Activated CD4-positive, alpha-beta T cell treated with anti-CD3 and anti-CD28 coated beads for 36 hours (primary cell): ENCODE measurements at regions not wholly inside any gene's neighbourhood (a gene's known extent, or its start where the extent isn't known, plus 50 kb on each side); places are given as distances from the start of the nearest gene placed in this dataset.

Experiments
- ATAC-seq: fragments of 200-7000 bp; cut with Tn5 transposase; one replicate; pipeline ENCODE4 v1.10.0; 2021; ENCODE audit warnings: mild to moderate bottlenecking, moderate library complexity
- CTCF ChIA-PET: fragments of 350-600 bp; sonication (Branson Sonifier 250); formaldehyde crosslinking; loops from one replicate; lab custom pipeline; 2021; ENCODE audit warnings: antibody characterized with exemption; lab: Charles Lee
- POLR2A ChIA-PET: fragments of 350-600 bp; sonication (Branson Sonifier 250); formaldehyde crosslinking; loops from one replicate; lab custom pipeline; 2021; ENCODE audit warnings: antibody characterized with exemption, inconsistent platforms; lab: Charles Lee
- DNase-seq: peaks from one replicate; pipeline ENCODE4 v3.0.0-alpha.2; 2020
- H3K27ac Mint-ChIP-seq: one replicate; pipeline ENCODE4 v1.8.0; 2021; ENCODE audit warnings: mixed read lengths
- H3K27me3 Mint-ChIP-seq: one replicate; pipeline ENCODE4 v1.8.0; 2021; ENCODE audit warnings: mixed read lengths
- H3K36me3 Mint-ChIP-seq: one replicate; pipeline ENCODE4 v1.8.0; 2021; ENCODE audit warnings: low read depth, mixed read lengths
- H3K4me1 Mint-ChIP-seq: one replicate; pipeline ENCODE4 v1.8.0; 2021; ENCODE audit warnings: mixed read lengths
- H3K4me3 Mint-ChIP-seq: one replicate; pipeline ENCODE4 v1.8.0; 2021; ENCODE audit warnings: mild to moderate bottlenecking, moderate library complexity, mixed read lengths
- H3K9me3 Mint-ChIP-seq: one replicate; pipeline ENCODE4 v1.8.0; 2021; ENCODE audit warnings: low read depth, mixed read lengths
- intact Hi-C, 2 experiments: fragments of 100-400 bp; cut with DNase I in 1 of 2; cut with micrococcal nuclease in 1 of 2; formaldehyde crosslinking; loops; one replicate each; pipeline versions ENCODE4 v1.14.2 to v1.15.1; 2022 to 2024; cut with DNase I, micrococcal nuclease

DNA sequence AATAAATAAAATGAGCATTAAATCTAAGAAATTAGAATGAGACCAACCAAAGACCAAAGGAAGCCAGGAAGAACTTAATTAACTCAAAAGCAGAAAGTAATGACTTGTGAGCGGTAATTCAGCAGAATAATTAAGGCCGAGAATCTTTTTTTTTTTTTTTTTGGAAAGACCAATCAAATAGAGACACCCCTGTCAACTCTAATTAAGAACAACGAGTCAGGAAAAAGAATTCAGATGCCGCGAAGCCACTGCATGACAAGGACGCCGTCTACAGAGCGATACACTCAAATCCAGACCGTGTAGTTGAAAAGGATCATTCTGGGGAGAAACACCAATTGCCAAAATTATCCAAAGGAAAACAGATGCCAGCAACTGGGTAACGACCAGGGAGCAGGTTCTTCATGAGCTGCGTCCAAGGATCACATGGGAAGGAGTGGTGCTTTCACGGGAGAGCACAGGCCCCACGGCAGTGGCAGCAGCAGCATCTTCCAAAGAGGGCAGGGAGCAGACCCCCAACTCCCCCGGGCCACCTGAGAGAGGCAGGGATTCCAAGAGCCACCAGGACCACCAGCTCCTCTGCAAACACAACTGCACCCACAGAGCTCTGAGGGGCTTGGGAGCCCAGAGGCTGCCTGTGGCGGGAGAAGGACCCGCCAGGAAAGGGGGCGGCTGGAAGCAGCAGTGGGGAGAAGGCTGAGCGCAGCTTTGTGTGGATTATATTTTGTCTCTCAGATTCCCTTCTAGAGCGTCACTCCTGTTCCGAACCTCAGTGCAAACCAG lies 469.8 kb downstream of the BRD1 start:
- H3K27me3 Mint-ChIP-seq = peaks cover 28% of the 10 kb centered on the region
- ChIA-PET POLR2A (no interaction called here), CTCF (interaction anchor here (0.6 to 0.9 kb wide), 2 partner anchors 36 to 383 kb away, joined by 3 to 4 read pairs; no protein-coding TSS in a partner anchor)
- ATAC-seq (no peak), DNase-seq (no peak)
- no peaks in the 10 kb centered on the region for H3K9me3 Mint-ChIP-seq
- intact Hi-C loops = no loop called here
- H3K4me1 Mint-ChIP-seq = no peaks in the 10 kb centered on the region
- no peak overlapping the region for H3K4me3 Mint-ChIP-seq
- H3K27ac Mint-ChIP-seq = no peak overlapping the region
- H3K36me3 Mint-ChIP-seq = no peaks in the 10 kb centered on the region

- DNase-seq = no peak
- CTCF ChIA-PET = no interaction called here
- ATAC-seq = no peak
- peaks cover 33% of the 10 kb centered on the region for H3K27me3 Mint-ChIP-seq
- H3K4me1 Mint-ChIP-seq = no peaks in the 10 kb centered on the region
- intact Hi-C loops = no loop called here
- H3K27ac Mint-ChIP-seq = no peak overlapping the region
- H3K36me3 Mint-ChIP-seq = no peaks in the 10 kb centered on the region
- POLR2A ChIA-PET = no interaction called here
- H3K4me3 Mint-ChIP-seq = no peak overlapping the region
- H3K9me3 Mint-ChIP-seq = no peaks in the 10 kb centered on the region
Measured at GRCh38 chr22:49356428-49356827, 471.2 kb downstream of the BRD1 start.

GRCh38 chr22:49355211-49355920 lies 472.3 kb downstream of the BRD1 start:
- no peaks in the 10 kb centered on the region for H3K9me3 Mint-ChIP-seq
- ChIA-PET CTCF (no interaction called here), POLR2A (no interaction called here)
- peaks cover 35% of the 10 kb centered on the region for H3K27me3 Mint-ChIP-seq
- intact Hi-C loops = no loop called here
- ATAC-seq (no peak), DNase-seq (no peak)
- no peak overlapping the region for H3K27ac Mint-ChIP-seq
- H3K36me3 Mint-ChIP-seq = no peaks in the 10 kb centered on the region
- no peaks in the 10 kb centered on the region for H3K4me1 Mint-ChIP-seq
- no peak overlapping the region for H3K4me3 Mint-ChIP-seq

GRCh38 chr22:49354516-49355210 lies 473.0 kb downstream of the BRD1 start:
- ATAC-seq = no peak
- H3K27me3 Mint-ChIP-seq = peaks cover 34% of the 10 kb centered on the region
- H3K36me3 Mint-ChIP-seq = no peaks in the 10 kb centered on the region
- no peak overlapping the region for H3K27ac Mint-ChIP-seq
- H3K4me3 Mint-ChIP-seq = no peak overlapping the region
- no peak for DNase-seq
- POLR2A ChIA-PET = no interaction called here
- no peaks in the 10 kb centered on the region for H3K9me3 Mint-ChIP-seq
- intact Hi-C loops = no loop called here
- no peaks in the 10 kb centered on the region for H3K4me1 Mint-ChIP-seq
- CTCF ChIA-PET = no interaction called here

DNA sequence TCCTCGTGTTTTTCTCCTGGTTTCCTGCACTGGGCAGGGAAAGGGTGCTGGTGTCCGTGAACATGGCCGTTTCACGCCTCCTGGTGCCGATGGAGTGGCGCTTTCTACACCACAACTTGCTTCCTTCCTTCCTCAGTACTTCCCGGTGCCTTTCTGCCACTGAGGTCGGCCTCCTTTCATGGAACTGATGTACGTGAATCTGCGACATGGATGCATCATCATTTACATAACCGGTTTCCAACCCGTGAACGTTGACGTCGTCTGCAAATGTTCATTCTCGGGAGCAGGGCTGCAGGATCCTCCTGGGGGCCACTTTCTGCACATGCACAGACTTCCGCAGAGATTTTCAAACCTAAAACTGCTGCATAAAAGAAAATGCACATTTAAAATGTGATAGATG lies 474.4 kb downstream of the BRD1 start:
- no peak for ATAC-seq
- peaks cover 34% of the 10 kb centered on the region for H3K27me3 Mint-ChIP-seq
- no peak overlapping the region for H3K27ac Mint-ChIP-seq
- ChIA-PET POLR2A (no interaction called here), CTCF (no interaction called here)
- no peaks in the 10 kb centered on the region for H3K4me1 Mint-ChIP-seq
- no peak for DNase-seq
- intact Hi-C loops = no loop called here
- H3K36me3 Mint-ChIP-seq = no peaks in the 10 kb centered on the region
- no peaks in the 10 kb centered on the region for H3K9me3 Mint-ChIP-seq
- no peak overlapping the region for H3K4me3 Mint-ChIP-seq

- ChIA-PET POLR2A (no interaction called here), CTCF (no interaction called here)
- no peak for DNase-seq
- Mint-ChIP-seq H3K36me3 (no peaks in the 10 kb centered on the region), H3K4me1 (no peaks in the 10 kb centered on the region), H3K27me3 (peaks cover 30% of the 10 kb centered on the region), H3K9me3 (no peaks in the 10 kb centered on the region), H3K27ac (no peak overlapping the region), H3K4me3 (no peak overlapping the region)
- intact Hi-C loops = no loop called here
- ATAC-seq = no peak
Measured at GRCh38 chr22:49352361-49353169, 475.1 kb downstream of the BRD1 start.

- Mint-ChIP-seq H3K27ac (no peak overlapping the region), H3K36me3 (no peaks in the 10 kb centered on the region), H3K9me3 (no peaks in the 10 kb centered on the region), H3K4me1 (no peaks in the 10 kb centered on the region), H3K4me3 (no peak overlapping the region), H3K27me3 (peaks cover 29% of the 10 kb centered on the region)
- intact Hi-C loops = no loop called here
- DNase-seq (no peak), ATAC-seq (no peak)
- POLR2A ChIA-PET = no interaction called here
- CTCF ChIA-PET = no interaction called here
Measured at GRCh38 chr22:49351761-49352227, 475.9 kb downstream of the BRD1 start.

DNA sequence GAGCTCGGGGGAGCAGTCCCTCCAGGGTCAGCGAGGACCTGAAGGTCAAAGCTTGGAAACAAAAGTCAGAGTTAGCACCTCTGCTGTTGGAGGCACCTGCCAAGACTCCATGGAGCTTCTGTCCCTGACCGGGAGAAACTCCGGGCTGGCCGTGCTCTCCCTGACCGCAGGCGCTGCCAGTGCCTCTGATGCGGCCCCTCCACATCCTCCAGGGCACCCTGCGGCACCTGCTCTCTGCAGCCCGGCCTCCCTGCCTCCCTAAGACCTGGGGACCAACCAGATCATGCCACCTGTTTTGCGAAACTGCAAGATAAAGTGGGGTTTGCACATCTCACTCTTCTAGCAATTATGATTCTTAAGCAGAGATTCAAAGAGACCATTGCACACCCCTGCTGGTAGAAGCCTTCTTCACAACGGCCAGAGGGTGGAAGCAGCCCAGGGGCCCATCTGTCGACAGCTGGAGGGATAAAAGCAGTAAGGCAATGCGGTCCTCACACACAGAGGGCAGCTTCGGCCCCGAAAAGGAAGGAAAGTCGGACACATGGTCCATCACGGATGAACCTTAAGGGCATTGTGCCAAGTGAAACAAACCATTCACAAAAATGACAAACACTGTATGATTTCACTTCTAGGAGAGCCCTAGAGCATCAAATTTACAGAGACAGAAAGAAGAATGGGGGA lies 477.1 kb downstream of the BRD1 start:
- intact Hi-C loops = no loop called here
- POLR2A ChIA-PET = no interaction called here
- CTCF ChIA-PET = no interaction called here
- DNase-seq (no peak), ATAC-seq (no peak)
- Mint-ChIP-seq H3K4me1 (no peaks in the 10 kb centered on the region), H3K4me3 (no peak overlapping the region), H3K36me3 (no peaks in the 10 kb centered on the region), H3K27me3 (peaks cover 19% of the 10 kb centered on the region), H3K27ac (no peak overlapping the region), H3K9me3 (no peaks in the 10 kb centered on the region)

- intact Hi-C loops = no loop called here
- Mint-ChIP-seq H3K9me3 (no peaks in the 10 kb centered on the region), H3K27me3 (peaks cover 18% of the 10 kb centered on the region), H3K4me1 (no peaks in the 10 kb centered on the region), H3K4me3 (no peak overlapping the region), H3K36me3 (no peaks in the 10 kb centered on the region), H3K27ac (no peak overlapping the region)
- no peak for DNase-seq
- POLR2A ChIA-PET = no interaction called here
- ATAC-seq = no peak
- CTCF ChIA-PET = no interaction called here
Measured at GRCh38 chr22:49349841-49350381, 477.8 kb downstream of the BRD1 start.

- POLR2A ChIA-PET = no interaction called here
- CTCF ChIA-PET = interaction anchor here (0.5 kb wide), 1 partner anchor 265 kb away, joined by 4 read pairs; no protein-coding TSS in a partner anchor
- no peaks in the 10 kb centered on the region for H3K36me3 Mint-ChIP-seq
- peaks cover 17% of the 10 kb centered on the region for H3K27me3 Mint-ChIP-seq
- intact Hi-C loops = no loop called here
- DNase-seq (no peak), ATAC-seq (no peak)
- H3K4me1 Mint-ChIP-seq = no peaks in the 10 kb centered on the region
- no peak overlapping the region for H3K27ac Mint-ChIP-seq
- H3K4me3 Mint-ChIP-seq = no peak overlapping the region
- H3K9me3 Mint-ChIP-seq = no peaks in the 10 kb centered on the region
Measured at GRCh38 chr22:49349181-49349835, 478.4 kb downstream of the BRD1 start.
